Epithelial cell of proximal tubule (primary cell): ENCODE measurements at regions not wholly inside any gene's neighbourhood (a gene's known extent, or its start where the extent isn't known, plus 50 kb on each side); places are given as distances from the start of the nearest gene placed in this dataset.
"Not testable (repeated sequence)": the region's sequence is repeated elsewhere in the genome, so short reads cannot be mapped to it uniquely, and the experiment has no call there.

Source experiments
- DNase-seq: peaks from one replicate; pipeline ENCODE4 v3.0.0-alpha.2; 2011; ENCODE audit warnings: low read depth
- H3K4me3 ChIP-seq: 2 replicates; pipeline ENCODE4 v1.5.1; 2011; ENCODE audit warnings: low read depth, mild to moderate bottlenecking, low read length
- TF ChIP-seq, protein P1 (sequence below): conservative IDR thresholded peaks from 2 replicates; pipeline ENCODE4 v1.5.1; 2012; ENCODE audit warnings: low read depth, mild to moderate bottlenecking, low read length

DNA sequence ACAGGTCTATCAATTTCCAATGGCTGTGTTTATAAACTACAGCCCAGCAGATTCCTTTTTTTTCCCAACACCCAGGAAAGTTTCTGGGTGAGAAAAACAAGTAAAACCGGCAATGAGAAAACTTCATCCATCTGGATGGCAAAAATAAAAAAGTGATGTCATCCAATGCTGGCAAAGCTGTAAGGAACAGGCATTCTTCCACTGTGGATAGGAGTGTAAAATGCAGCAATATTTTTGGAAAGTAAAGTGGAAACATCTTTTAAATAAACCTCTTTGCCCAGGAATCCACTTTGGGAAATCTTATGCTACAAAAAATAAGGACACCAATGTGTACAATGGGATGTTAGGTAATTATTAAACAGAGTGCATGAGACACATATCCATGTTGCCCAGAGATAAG, 102.1 kb upstream of the NT5E start:
- no peak for DNase-seq
- H3K4me3 ChIP-seq: no peak overlapping the region
- TF ChIP-seq, protein P1, sequence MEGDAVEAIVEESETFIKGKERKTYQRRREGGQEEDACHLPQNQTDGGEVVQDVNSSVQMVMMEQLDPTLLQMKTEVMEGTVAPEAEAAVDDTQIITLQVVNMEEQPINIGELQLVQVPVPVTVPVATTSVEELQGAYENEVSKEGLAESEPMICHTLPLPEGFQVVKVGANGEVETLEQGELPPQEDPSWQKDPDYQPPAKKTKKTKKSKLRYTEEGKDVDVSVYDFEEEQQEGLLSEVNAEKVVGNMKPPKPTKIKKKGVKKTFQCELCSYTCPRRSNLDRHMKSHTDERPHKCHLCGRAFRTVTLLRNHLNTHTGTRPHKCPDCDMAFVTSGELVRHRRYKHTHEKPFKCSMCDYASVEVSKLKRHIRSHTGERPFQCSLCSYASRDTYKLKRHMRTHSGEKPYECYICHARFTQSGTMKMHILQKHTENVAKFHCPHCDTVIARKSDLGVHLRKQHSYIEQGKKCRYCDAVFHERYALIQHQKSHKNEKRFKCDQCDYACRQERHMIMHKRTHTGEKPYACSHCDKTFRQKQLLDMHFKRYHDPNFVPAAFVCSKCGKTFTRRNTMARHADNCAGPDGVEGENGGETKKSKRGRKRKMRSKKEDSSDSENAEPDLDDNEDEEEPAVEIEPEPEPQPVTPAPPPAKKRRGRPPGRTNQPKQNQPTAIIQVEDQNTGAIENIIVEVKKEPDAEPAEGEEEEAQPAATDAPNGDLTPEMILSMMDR: no peak

DNA sequence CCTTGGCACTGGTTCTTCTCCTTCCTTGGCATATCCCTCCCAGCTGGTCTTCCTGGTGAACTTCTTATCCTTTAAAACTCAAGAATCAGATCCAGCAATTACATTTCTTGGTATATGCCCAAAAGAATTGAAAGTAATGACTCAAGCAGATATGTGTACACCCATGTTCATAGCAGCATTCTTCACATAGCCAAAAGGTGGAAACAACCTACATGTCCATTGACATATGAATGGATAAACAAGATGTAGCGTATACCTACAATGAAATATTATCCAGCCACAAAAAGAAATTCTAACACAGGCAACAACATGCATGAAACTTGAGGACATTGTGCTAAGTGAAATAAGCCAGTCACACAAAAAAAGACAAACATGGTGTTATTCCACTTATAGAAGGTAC, 103.7 kb upstream of the NT5E start:
- TF ChIP-seq, protein P1: no peak
- no peak for DNase-seq
- H3K4me3 ChIP-seq: no peak overlapping the region

DNA sequence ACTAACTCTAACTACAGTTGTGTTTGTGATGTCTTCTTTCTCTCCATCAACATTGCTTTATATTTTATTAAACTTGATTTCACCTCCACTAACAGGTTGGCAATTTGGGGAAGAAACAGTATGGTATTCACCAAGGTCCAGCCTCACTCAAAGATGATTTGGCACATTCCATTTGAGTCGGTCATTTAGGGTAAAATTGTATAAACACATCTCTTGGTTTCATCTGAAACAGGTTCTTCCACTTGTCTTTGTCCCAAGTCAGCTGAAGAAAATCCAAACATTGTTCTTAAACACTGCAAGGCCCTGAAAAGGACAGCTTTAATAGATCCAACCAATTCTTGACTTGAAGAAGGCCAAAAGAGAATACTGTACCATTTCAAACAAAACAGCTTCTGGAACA, 104.9 kb upstream of the NT5E start:
- TF ChIP-seq, protein P1: no peak
- no peak overlapping the region for H3K4me3 ChIP-seq
- DNase-seq: no peak

DNA sequence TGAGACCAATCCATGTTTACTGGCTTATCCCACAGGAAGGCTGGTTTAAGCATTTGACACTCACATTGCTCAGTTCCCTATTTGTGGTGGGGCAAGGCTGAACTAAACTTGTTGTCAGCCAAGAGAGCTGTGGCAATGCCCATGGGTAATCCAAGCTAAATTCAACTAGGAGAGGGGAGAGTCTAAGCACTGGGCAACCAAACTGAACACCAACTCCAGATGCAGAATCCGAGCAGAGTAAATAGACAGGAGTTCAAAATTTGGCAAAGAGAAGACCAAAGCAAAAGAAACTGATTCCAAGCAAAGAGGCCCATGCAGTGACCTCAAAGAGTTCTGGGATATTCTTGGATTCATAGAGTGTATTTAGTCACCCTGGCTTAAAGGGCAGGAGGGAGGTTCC, 106.5 kb upstream of the NT5E start:
- DNase-seq: no peak
- TF ChIP-seq, protein P1: no peak
- H3K4me3 ChIP-seq: no peak overlapping the region

DNA sequence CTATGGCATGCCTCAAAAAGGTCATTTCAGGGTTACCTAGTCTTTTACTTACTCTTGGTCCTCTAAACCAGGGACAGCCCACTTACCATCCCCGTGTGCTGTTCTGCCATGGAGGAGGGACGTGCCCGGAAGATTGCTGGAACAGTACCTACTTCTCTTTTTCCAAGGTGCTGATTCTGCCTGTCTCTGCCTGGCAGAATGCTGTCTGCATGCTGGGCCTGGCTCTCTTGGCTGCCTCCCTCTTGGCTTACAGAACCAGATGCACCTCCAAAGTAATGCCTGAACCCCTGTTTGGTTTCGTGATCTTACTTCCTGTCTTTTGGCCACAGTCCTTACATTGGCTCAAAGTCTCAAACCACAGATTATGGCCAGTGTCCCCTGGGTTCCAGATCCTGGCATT, 120.7 kb upstream of the NT5E start:
- DNase-seq: no peak
- no peak overlapping the region for H3K4me3 ChIP-seq
- TF ChIP-seq, protein P1: no peak

DNA sequence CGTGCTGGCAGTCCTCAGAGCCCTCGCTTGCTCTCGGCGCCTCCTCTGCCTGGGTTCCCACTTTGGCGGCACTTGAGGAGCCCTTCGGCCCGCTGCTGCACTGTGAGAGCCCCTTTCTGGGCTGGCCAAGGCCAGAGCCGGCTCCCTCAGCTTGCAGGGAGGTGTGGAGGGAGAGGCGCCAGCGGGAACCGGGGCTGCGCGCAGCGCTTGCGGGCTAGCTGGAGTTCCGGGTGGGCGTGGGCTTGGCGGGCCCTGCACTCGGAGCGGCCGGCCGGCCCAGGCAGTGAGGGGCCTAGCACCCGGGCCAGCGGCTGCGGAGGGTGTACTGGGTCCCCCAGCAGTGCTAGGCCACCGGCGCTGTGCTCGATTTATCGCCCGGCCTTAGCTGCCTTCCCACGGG, 124.1 kb upstream of the NT5E start:
- DNase-seq, H3K4me3 ChIP-seq: not testable (repeated sequence)

DNA sequence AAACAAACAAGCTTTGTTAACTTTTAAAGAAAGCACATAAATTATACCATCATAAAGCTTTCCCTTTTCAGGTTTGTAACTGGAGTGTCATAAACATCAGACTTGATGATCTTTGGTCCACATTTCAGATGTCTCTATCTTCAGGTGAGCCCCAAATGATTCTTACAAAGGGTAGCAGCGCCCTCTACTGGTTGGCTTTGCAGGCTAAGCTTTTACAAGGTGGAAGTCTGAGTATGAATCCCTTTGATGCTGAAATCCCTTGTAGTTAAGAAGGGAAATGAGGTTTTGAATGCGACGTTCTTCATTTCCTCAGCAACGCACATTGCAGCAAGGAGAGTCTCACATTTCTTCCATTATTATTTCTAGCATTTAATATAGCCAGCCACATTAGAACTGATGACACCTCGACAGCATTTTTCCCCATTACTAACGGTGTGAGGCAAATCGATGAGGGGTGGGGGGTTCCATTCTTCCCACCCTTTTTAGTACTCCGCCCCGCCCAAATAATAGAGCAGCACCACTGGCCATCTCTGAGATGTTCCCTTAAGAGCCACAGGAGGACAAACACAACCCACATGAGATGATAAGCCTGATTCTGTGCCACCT, 126.3 kb upstream of the NT5E start:
- TF ChIP-seq, protein P1: peak; percentile 97
- no peak overlapping the region for H3K4me3 ChIP-seq
- DNase-seq: peak; percentile 25
